NCI-H774 (cell line): ENCODE measurements at regions not wholly inside any gene's neighbourhood (a gene's known extent, or its start where the extent isn't known, plus 50 kb on each side); places are given as distances from the start of the nearest gene placed in this dataset.

Source experiments
- DNase-seq: peaks from one replicate; lab custom pipeline; 2025; lab: John Stamatoyannopoulos, UW

- DNase-seq, result no peak
These were observed 319.4 kb upstream of the FANCL start for GRCh38 chr2:58560531-58560930.

GRCh38 chr2:58558881-58559280 lies 317.8 kb upstream of the FANCL start:
- DNase-seq, result no peak

GRCh38 chr2:58557176-58557575 lies 316.1 kb upstream of the FANCL start:
- no peak for DNase-seq

- no peak for DNase-seq
These were observed 312.8 kb upstream of the FANCL start for GRCh38 chr2:58553937-58554336.

GRCh38 chr2:58553522-58553921 lies 312.4 kb upstream of the FANCL start:
- DNase-seq, result no peak

GRCh38 chr2:58545300-58546280 lies 304.5 kb upstream of the FANCL start:
- DNase-seq, result no peak

- DNase-seq, result no peak
These were observed 302.3 kb upstream of the FANCL start for GRCh38 chr2:58543442-58543841.

- DNase-seq, result no peak
These were observed 300.4 kb upstream of the FANCL start for GRCh38 chr2:58541511-58541910.

GRCh38 chr2:58540681-58541080 lies 299.6 kb upstream of the FANCL start:
- no peak for DNase-seq

- peak; percentile 31 for DNase-seq
These were observed 298.8 kb upstream of the FANCL start for GRCh38 chr2:58539973-58540372.

GRCh38 chr2:58535990-58536389 lies 294.9 kb upstream of the FANCL start:
- no peak for DNase-seq

- no peak for DNase-seq
These were observed 294.1 kb upstream of the FANCL start for GRCh38 chr2:58535182-58535581.

- no peak for DNase-seq
These were observed 292.3 kb upstream of the FANCL start for GRCh38 chr2:58533376-58533775.

GRCh38 chr2:58532641-58533040 lies 291.5 kb upstream of the FANCL start:
- no peak for DNase-seq

GRCh38 chr2:58527647-58528046 lies 286.5 kb upstream of the FANCL start:
- no peak for DNase-seq

- DNase-seq, result no peak
These were observed 280.9 kb upstream of the FANCL start for GRCh38 chr2:58521803-58522554.

GRCh38 chr2:58520903-58521302 lies 279.8 kb upstream of the FANCL start:
- DNase-seq, result no peak

GRCh38 chr2:58517881-58518280 lies 276.8 kb upstream of the FANCL start:
- no peak for DNase-seq

- no peak for DNase-seq
These were observed 275.6 kb upstream of the FANCL start for GRCh38 chr2:58516695-58517094.

- no peak for DNase-seq
These were observed 274.9 kb upstream of the FANCL start for GRCh38 chr2:58515827-58516573.

- DNase-seq, result no peak
These were observed 273.1 kb upstream of the FANCL start for GRCh38 chr2:58514252-58514651.

- DNase-seq, result peak; percentile 40
These were observed 271.8 kb upstream of the FANCL start for GRCh38 chr2:58512878-58513277.
